Panc1 (cell line): ENCODE measurements at regions not wholly inside any gene's neighbourhood (a gene's known extent, or its start where the extent isn't known, plus 50 kb on each side); places are given as distances from the start of the nearest gene placed in this dataset.

Experiments
- ATAC-seq: fragments of 200-7000 bp; cut with Tn5 transposase; 2 replicates; pipeline ENCODE4 v1.9.1; 2020; ENCODE audit warnings: mild to moderate bottlenecking, moderate library complexity
- BruUV-seq: library from RNA; stranded (reverse); fragments of 400-500 nt; replicated peaks from 2 replicates; lab custom pipeline; 2021; lab: Mats Ljungman, UMichigan
- CTCF ChIA-PET: fragments of 300-600 bp; sonication (Branson Sonifier 250); formaldehyde crosslinking; loops from one replicate; lab custom pipeline; 2022; ENCODE audit warnings: antibody characterized with exemption; lab: Charles Lee
- POLR2A ChIA-PET: fragments of 300-600 bp; sonication (Branson Sonifier 250); formaldehyde crosslinking; loops from one replicate; lab custom pipeline; 2022; ENCODE audit warnings: antibody characterized with exemption; lab: Charles Lee
- DNase-seq: peaks from one replicate; pipeline ENCODE4 v3.0.0-alpha.2; 2010; ENCODE audit warnings: low read depth, low spot score
- H3K27ac ChIP-seq: 2 replicates; pipeline ENCODE4 v1.5.1; 2011; ENCODE audit warnings: mild to moderate bottlenecking, low read length, inconsistent platforms
- H3K27me3 ChIP-seq: fragments of 200-500 bp; sonication (Bioruptor generic); 2 replicates; pipeline ENCODE4 v1.6.0; 2014; ENCODE audit warnings: low read length, inconsistent platforms; ENCODE audit not compliant: control insufficient read depth, insufficient read depth
- H3K36me3 ChIP-seq: fragments of 200-500 bp; sonication (Bioruptor generic); 2 replicates; pipeline ENCODE4 v1.5.1; 2014; ENCODE audit warnings: inconsistent platforms, mild to moderate bottlenecking, low read length, moderate library complexity; ENCODE audit not compliant: control insufficient read depth, insufficient read depth
- H3K4me1 ChIP-seq: 2 replicates; pipeline ENCODE4 v1.5.1; 2011; ENCODE audit warnings: inconsistent platforms, mild to moderate bottlenecking, low read length, moderate library complexity; ENCODE audit not compliant: control insufficient read depth, insufficient read depth
- H3K4me3 ChIP-seq, 2 experiments: 2 replicates each; pipeline ENCODE4 v1.5.1; 2011 to 2012; ENCODE audit warnings: low read depth in 2 of 2, low read length in 2 of 2, mild to moderate bottlenecking in 2 of 2, inconsistent platforms in 1 of 2, moderate library complexity in 1 of 2
- H3K9me3 ChIP-seq: fragments of 200-500 bp; sonication (Bioruptor generic); 2 replicates; pipeline ENCODE4 v1.5.1; 2014; ENCODE audit warnings: low read depth, mild to moderate bottlenecking, inconsistent platforms, low read length, moderate library complexity; ENCODE audit not compliant: control insufficient read depth, insufficient read depth
- POLR2AphosphoS5 ChIP-seq: IDR thresholded peaks from 2 replicates; pipeline ENCODE4 v1.6.1; 2012; ENCODE audit warnings: mild to moderate bottlenecking, low read depth, low read length, moderate library complexity
- REST ChIP-seq, 2 experiments: IDR thresholded peaks; 2 replicates each; pipeline ENCODE4 v1.6.1; 2011 to 2012; ENCODE audit warnings: low read depth in 2 of 2, control low read depth in 1 of 2, low read length in 1 of 2, mild to moderate bottlenecking in 1 of 2, moderate library complexity in 1 of 2; ENCODE audit not compliant: insufficient read depth in 1 of 2
- SIN3A ChIP-seq: IDR thresholded peaks from 2 replicates; pipeline ENCODE4 v1.6.1; 2012; ENCODE audit warnings: low read depth, mild to moderate bottlenecking, low read length, moderate library complexity, borderline replicate concordance; ENCODE audit not compliant: insufficient read depth
- TCF7L2 ChIP-seq: IDR thresholded peaks from 2 replicates; pipeline ENCODE4 v1.6.1; 2011; ENCODE audit warnings: mild to moderate bottlenecking, low read depth, low read length, inconsistent platforms
- in situ Hi-C: cut with HindIII; loops from 2 replicates; pipeline ENCODE4 v1.10.0; 2016; ENCODE audit warnings: low sequenced_read_pairs, low pct_unique_long_range_greater_than_20kb
- intact Hi-C: fragments of 100-400 bp; cut with micrococcal nuclease; formaldehyde crosslinking; loops from one replicate; pipeline ENCODE4 v1.10.0; 2022; ENCODE audit not compliant: unreplicated experiment
- TF ChIP-seq, protein P1 (sequence below): fragments of 450-650 bp; IDR thresholded peaks from 2 replicates; pipeline ENCODE4 v1.5.1; 2017; ENCODE audit warnings: mild to moderate bottlenecking

DNA sequence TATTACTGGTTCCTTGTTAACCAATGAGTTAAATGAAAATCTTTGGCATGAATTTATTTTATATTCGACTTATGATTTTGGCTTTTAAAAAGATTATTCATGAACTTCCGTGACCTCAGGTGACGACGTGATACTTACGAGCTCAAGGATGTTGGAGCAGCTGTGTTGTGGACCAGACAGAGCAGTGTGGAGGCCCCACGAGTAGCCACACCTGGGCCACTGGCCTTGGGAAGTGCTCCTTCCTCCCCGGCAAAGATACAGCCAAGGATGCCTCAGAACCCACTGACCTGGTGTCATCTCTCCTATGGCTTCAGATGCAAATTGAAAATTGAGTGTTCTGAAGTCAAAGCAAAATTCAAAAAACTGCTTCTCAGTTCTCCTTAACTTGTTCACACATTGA lies 147.5 kb upstream of the PPP2R2D start:
- POLR2A ChIA-PET, result no interaction called here
- no peak for DNase-seq
- H3K36me3 ChIP-seq, result no peaks in the 10 kb centered on the region
- no TSS peak for BruUV-seq
- H3K9me3 ChIP-seq, result no peaks in the 10 kb centered on the region
- in situ Hi-C loops (no loop called here), intact Hi-C loops (no loop called here)
- H3K4me3 ChIP-seq, result no peak overlapping the region
- no peaks in the 10 kb centered on the region for H3K27me3 ChIP-seq
- no peak for ATAC-seq
- CTCF ChIA-PET, result no interaction called here
- H3K27ac ChIP-seq, result no peak overlapping the region
- TF ChIP-seq POLR2AphosphoS5 (no peak), TCF7L2 (no peak), REST (IDR thresholded peaks at IDR 0.05; ENCODE audit: insufficient read depth in 1 of 2, low read depth in 2 of 2, low read length in 1 of 2) (no peak), SIN3A (no peak)
- TF ChIP-seq, protein P1, sequence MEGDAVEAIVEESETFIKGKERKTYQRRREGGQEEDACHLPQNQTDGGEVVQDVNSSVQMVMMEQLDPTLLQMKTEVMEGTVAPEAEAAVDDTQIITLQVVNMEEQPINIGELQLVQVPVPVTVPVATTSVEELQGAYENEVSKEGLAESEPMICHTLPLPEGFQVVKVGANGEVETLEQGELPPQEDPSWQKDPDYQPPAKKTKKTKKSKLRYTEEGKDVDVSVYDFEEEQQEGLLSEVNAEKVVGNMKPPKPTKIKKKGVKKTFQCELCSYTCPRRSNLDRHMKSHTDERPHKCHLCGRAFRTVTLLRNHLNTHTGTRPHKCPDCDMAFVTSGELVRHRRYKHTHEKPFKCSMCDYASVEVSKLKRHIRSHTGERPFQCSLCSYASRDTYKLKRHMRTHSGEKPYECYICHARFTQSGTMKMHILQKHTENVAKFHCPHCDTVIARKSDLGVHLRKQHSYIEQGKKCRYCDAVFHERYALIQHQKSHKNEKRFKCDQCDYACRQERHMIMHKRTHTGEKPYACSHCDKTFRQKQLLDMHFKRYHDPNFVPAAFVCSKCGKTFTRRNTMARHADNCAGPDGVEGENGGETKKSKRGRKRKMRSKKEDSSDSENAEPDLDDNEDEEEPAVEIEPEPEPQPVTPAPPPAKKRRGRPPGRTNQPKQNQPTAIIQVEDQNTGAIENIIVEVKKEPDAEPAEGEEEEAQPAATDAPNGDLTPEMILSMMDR, result no peak
- 0 out of 2 replicates have a peak, but pooled peaks cover 3% of the 10 kb centered on the region for H3K4me1 ChIP-seq

- no peak for DNase-seq
- in situ Hi-C loops (no loop called here), intact Hi-C loops (no loop called here)
- Histone ChIP-seq H3K36me3 (no peaks in the 10 kb centered on the region), H3K27me3 (no peaks in the 10 kb centered on the region), H3K4me1 (no peaks in the 10 kb centered on the region), H3K4me3 (no peak overlapping the region), H3K27ac (no peak overlapping the region), H3K9me3 (no peaks in the 10 kb centered on the region)
- ChIA-PET CTCF (no interaction called here), POLR2A (no interaction called here)
- TF ChIP-seq POLR2AphosphoS5, result no peak
- TF ChIP-seq SIN3A, result no peak
- TF ChIP-seq TCF7L2, result no peak
- BruUV-seq, result no TSS peak
- ATAC-seq, result no peak
Observed at GRCh38 chr10:131755200-131755599, 145.6 kb upstream of the PPP2R2D start.

DNA sequence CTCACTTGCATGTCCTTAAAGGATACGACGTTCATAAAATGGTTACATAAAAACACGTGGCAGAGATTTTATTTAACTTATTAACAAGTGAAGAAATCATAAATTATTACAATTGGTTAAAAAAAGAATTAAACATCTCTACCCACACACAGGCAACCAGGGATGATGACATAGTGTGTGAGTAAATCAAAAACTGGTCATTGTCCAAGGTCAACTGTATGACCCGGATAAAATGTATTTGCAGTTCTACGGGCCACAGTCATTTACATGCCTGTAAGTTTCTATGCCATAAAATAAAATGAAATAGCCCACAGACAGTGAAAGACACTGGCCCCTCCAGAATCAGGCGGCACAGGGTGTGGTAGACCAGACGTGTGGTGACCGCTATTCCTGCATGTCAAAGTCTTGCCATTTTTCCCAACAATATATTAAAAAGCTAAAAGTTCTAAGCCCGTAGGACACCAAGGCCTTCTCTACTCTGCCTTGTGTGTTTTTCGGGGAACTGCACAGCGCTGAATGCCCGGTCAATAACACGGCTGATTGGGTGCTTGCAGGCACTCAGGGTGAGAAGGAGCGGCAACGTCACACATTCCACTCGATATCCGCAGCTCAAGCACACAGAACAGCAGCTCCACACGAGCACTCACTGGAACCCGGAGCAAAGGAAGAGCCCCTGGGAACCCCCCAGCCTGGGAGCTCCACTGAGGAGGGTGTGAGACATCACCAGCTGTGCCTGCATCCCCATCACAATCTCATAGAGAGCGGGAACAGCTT lies 143.3 kb upstream of the PPP2R2D start:
- BruUV-seq, result no TSS peak
- DNase-seq, result no peak
- H3K4me1 ChIP-seq, result no peaks in the 10 kb centered on the region
- no peak overlapping the region for H3K27ac ChIP-seq
- TF ChIP-seq, protein P1, result no peak
- no peak for TF ChIP-seq SIN3A
- no peak for TF ChIP-seq POLR2AphosphoS5
- no peak for TF ChIP-seq TCF7L2
- TF ChIP-seq REST (IDR thresholded peaks at IDR 0.05; ENCODE audit: insufficient read depth in 1 of 2, low read depth in 2 of 2, low read length in 1 of 2), result no peak
- no peaks in the 10 kb centered on the region for H3K36me3 ChIP-seq
- no peaks in the 10 kb centered on the region for H3K9me3 ChIP-seq
- in situ Hi-C loops, result no loop called here
- intact Hi-C loops, result no loop called here
- CTCF ChIA-PET, result interaction anchor here (0.6 kb wide), 1 partner anchor 44 kb away, joined by 6 read pairs; no protein-coding TSS in a partner anchor
- no peak overlapping the region for H3K4me3 ChIP-seq
- peaks cover 7% of the 10 kb centered on the region for H3K27me3 ChIP-seq
- no peak for ATAC-seq
- POLR2A ChIA-PET, result no interaction called here
